NCI-H82 treated with DMSO at 0.1 percent for 48 hours (cell line): ENCODE measurements at regions not wholly inside any gene's neighbourhood (a gene's known extent, or its start where the extent isn't known, plus 50 kb on each side); places are given as distances from the start of the nearest gene placed in this dataset.
"Not testable (repeated sequence)": the region's sequence is repeated elsewhere in the genome, so short reads cannot be mapped to it uniquely, and the experiment has no call there.

ENCODE experiments used
- DNase-seq: peaks from one replicate; lab custom pipeline; 2025; ENCODE audit not compliant: unreplicated experiment; lab: John Stamatoyannopoulos, UW

- not testable (repeated sequence) for DNase-seq
These were observed 253.0 kb upstream of the MGMT start for GRCh38 chr10:129213996-129214395.

GRCh38 chr10:129219364-129219763, 247.7 kb upstream of the MGMT start:
- DNase-seq, result no peak

GRCh38 chr10:129222436-129222835, 244.6 kb upstream of the MGMT start:
- no peak for DNase-seq

- no peak for DNase-seq
These were observed 243.7 kb upstream of the MGMT start for GRCh38 chr10:129223363-129223762.

- DNase-seq, result no peak
These were observed 243.0 kb upstream of the MGMT start for GRCh38 chr10:129224065-129224464.

- DNase-seq, result no peak
These were observed 235.2 kb upstream of the MGMT start for GRCh38 chr10:129231821-129232220.

- DNase-seq, result no peak
These were observed 233.5 kb upstream of the MGMT start for GRCh38 chr10:129233351-129234148.

- DNase-seq, result no peak
These were observed 230.8 kb upstream of the MGMT start for GRCh38 chr10:129236274-129236691.

GRCh38 chr10:129241461-129241860, 225.6 kb upstream of the MGMT start:
- DNase-seq, result no peak

- no peak for DNase-seq
These were observed 222.7 kb upstream of the MGMT start for GRCh38 chr10:129244298-129244697.

- no peak for DNase-seq
These were observed 222.3 kb upstream of the MGMT start for GRCh38 chr10:129244757-129245156.

- DNase-seq, result no peak
These were observed 213.7 kb upstream of the MGMT start for GRCh38 chr10:129253161-129253864.

- no peak for DNase-seq
These were observed 213.2 kb upstream of the MGMT start for GRCh38 chr10:129253865-129254179.

GRCh38 chr10:129258283-129258923, 208.6 kb upstream of the MGMT start:
- DNase-seq, result no peak

GRCh38 chr10:129259128-129259815, 207.8 kb upstream of the MGMT start:
- no peak for DNase-seq

- DNase-seq, result no peak
These were observed 194.9 kb upstream of the MGMT start for GRCh38 chr10:129272176-129272575.

- no peak for DNase-seq
These were observed 194.0 kb upstream of the MGMT start for GRCh38 chr10:129272866-129273650.

GRCh38 chr10:129273860-129274259, 193.2 kb upstream of the MGMT start:
- DNase-seq, result no peak

GRCh38 chr10:129274748-129275474, 192.1 kb upstream of the MGMT start:
- DNase-seq, result no peak

GRCh38 chr10:129275886-129276285, 191.2 kb upstream of the MGMT start:
- DNase-seq, result no peak
